ENCODE measurements at regions not wholly inside any gene's neighbourhood (a gene's known extent, or its start where the extent isn't known, plus 50 kb on each side); places are given as distances from the start of the nearest gene placed in this dataset.

GRCh38 chr5:36373527-36374086 is 71.9 kb upstream of the RANBP3L start:
- no peak for TF ChIP-seq CTCF (IDR thresholded peaks at IDR 0.05; ENCODE audit: low read depth, low read length)
- no peak for DNase-seq (ENCODE audit: extremely low read depth, low read depth)

- no peak for DNase-seq (ENCODE audit: extremely low read depth, low read depth)
- TF ChIP-seq CTCF (IDR thresholded peaks at IDR 0.05; ENCODE audit: low read depth, low read length) = no peak
Measured at GRCh38 chr5:36374266-36374862, 72.7 kb upstream of the RANBP3L start.

- no peak for TF ChIP-seq CTCF (IDR thresholded peaks at IDR 0.05; ENCODE audit: low read depth, low read length)
- no peak for DNase-seq (ENCODE audit: extremely low read depth, low read depth)
Measured at GRCh38 chr5:36377192-36377591, 75.5 kb upstream of the RANBP3L start.

GRCh38 chr5:36378551-36378950 is 76.8 kb upstream of the RANBP3L start:
- TF ChIP-seq CTCF (IDR thresholded peaks at IDR 0.05; ENCODE audit: low read depth, low read length) = no peak
- no peak for DNase-seq (ENCODE audit: extremely low read depth, low read depth)

GRCh38 chr5:36382890-36383289 is 81.2 kb upstream of the RANBP3L start:
- no peak for TF ChIP-seq CTCF (IDR thresholded peaks at IDR 0.05; ENCODE audit: low read depth, low read length)
- DNase-seq (ENCODE audit: extremely low read depth, low read depth) = no peak

- no peak for DNase-seq (ENCODE audit: extremely low read depth, low read depth)
- no peak for TF ChIP-seq CTCF (IDR thresholded peaks at IDR 0.05; ENCODE audit: low read depth, low read length)
Measured at GRCh38 chr5:36383942-36384341, 82.2 kb upstream of the RANBP3L start.

- TF ChIP-seq CTCF (IDR thresholded peaks at IDR 0.05; ENCODE audit: low read depth, low read length) = no peak
- DNase-seq (ENCODE audit: extremely low read depth, low read depth) = no peak
Measured at GRCh38 chr5:36384845-36385244, 83.1 kb upstream of the RANBP3L start.
